Colonic mucosa (tissue), 4 donors: ENCODE measurements at regions not wholly inside any gene's neighbourhood (a gene's known extent, or its start where the extent isn't known, plus 50 kb on each side); places are given as distances from the start of the nearest gene placed in this dataset.

Experiments
- DNase-seq: peaks from one replicate; pipeline ENCODE4 v3.0.0-alpha.2; 2020
- H3K27ac ChIP-seq: fragments of 200-600 bp; one replicate; pipeline ENCODE4 v1.8.0; 2021
- H3K27me3 ChIP-seq: fragments of 200-600 bp; one replicate; pipeline ENCODE4 v1.8.0; 2021
- H3K36me3 ChIP-seq: fragments of 200-600 bp; one replicate; pipeline ENCODE4 v1.8.0; 2021
- H3K4me1 ChIP-seq: fragments of 200-600 bp; one replicate; pipeline ENCODE4 v1.8.0; 2021; ENCODE audit warnings: mild to moderate bottlenecking
- H3K4me3 ChIP-seq: fragments of 200-600 bp; one replicate; pipeline ENCODE4 v1.8.0; 2021
- H3K9ac ChIP-seq, 2 donors: one replicate each; pipeline ENCODE4 v1.7.0; 2013; ENCODE audit warnings: control low read depth in 2 of 2, low read depth in 2 of 2, low read length in 2 of 2
- H3K9me3 ChIP-seq: fragments of 200-600 bp; one replicate; pipeline ENCODE4 v1.8.0; 2021
- CTCF ChIP-seq: fragments of 200-600 bp; IDR thresholded peaks from one replicate; pipeline ENCODE4 v1.8.0; 2022; ENCODE audit warnings: antibody characterized with exemption, mild to moderate bottlenecking
- intact Hi-C: fragments of 100-400 bp; cut with DNase I; formaldehyde crosslinking; loops from one replicate; pipeline ENCODE4 v1.14.1; 2022
- donor health status: healthy.
- donor health status: DM: no; HTN: no; CAD: no.
- donor health status: DM: no; HTN: no; CAD: no.

- Histone ChIP-seq H3K27me3 (no peaks in the 10 kb centered on the region), H3K9ac (no peak overlapping the region), H3K27ac (no peak overlapping the region), H3K4me1 (no peaks in the 10 kb centered on the region), H3K4me3 (no peak overlapping the region), H3K9me3 (no peaks in the 10 kb centered on the region), H3K36me3 (no peaks in the 10 kb centered on the region)
- no peak for TF ChIP-seq CTCF
- intact Hi-C loops = no loop called here
- no peak for DNase-seq
These were observed 751.3 kb upstream of the NEGR1 start for GRCh38 chr1:73033640-73034039.

- Histone ChIP-seq H3K36me3 (no peaks in the 10 kb centered on the region), H3K4me1 (no peaks in the 10 kb centered on the region), H3K4me3 (no peak overlapping the region), H3K27ac (no peak overlapping the region), H3K27me3 (no peaks in the 10 kb centered on the region), H3K9me3 (no peaks in the 10 kb centered on the region), H3K9ac (no peak overlapping the region)
- TF ChIP-seq CTCF = no peak
- DNase-seq = no peak
- intact Hi-C loops = no loop called here
These were observed 747.2 kb upstream of the NEGR1 start for GRCh38 chr1:73029571-73029970.

- Histone ChIP-seq H3K36me3 (no peaks in the 10 kb centered on the region), H3K4me3 (no peak overlapping the region), H3K27ac (no peak overlapping the region), H3K9me3 (no peaks in the 10 kb centered on the region), H3K9ac (no peak overlapping the region), H3K4me1 (no peaks in the 10 kb centered on the region), H3K27me3 (no peaks in the 10 kb centered on the region)
- DNase-seq = no peak
- TF ChIP-seq CTCF = no peak
- intact Hi-C loops = no loop called here
These were observed 743.8 kb upstream of the NEGR1 start for GRCh38 chr1:73026114-73026513.

- H3K36me3 ChIP-seq = no peaks in the 10 kb centered on the region
- DNase-seq = no peak
- no peaks in the 10 kb centered on the region for H3K9me3 ChIP-seq
- H3K4me1 ChIP-seq = no peaks in the 10 kb centered on the region
- H3K27ac ChIP-seq = no peak overlapping the region
- no peak for TF ChIP-seq CTCF
- no peaks in the 10 kb centered on the region for H3K27me3 ChIP-seq
- no peak overlapping the region for H3K9ac ChIP-seq
- intact Hi-C loops = no loop called here
- H3K4me3 ChIP-seq = no peak overlapping the region
These were observed 727.6 kb upstream of the NEGR1 start for GRCh38 chr1:73009938-73010337.

- Histone ChIP-seq H3K9ac (no peak overlapping the region), H3K27ac (no peak overlapping the region), H3K36me3 (no peaks in the 10 kb centered on the region), H3K9me3 (no peaks in the 10 kb centered on the region), H3K27me3 (no peaks in the 10 kb centered on the region), H3K4me3 (no peak overlapping the region), H3K4me1 (no peaks in the 10 kb centered on the region)
- no peak for DNase-seq
- no peak for TF ChIP-seq CTCF
- intact Hi-C loops = no loop called here
These were observed 727.0 kb upstream of the NEGR1 start for GRCh38 chr1:73009311-73009710.

- H3K27me3 ChIP-seq = no peaks in the 10 kb centered on the region
- TF ChIP-seq CTCF = no peak
- no peaks in the 10 kb centered on the region for H3K9me3 ChIP-seq
- intact Hi-C loops = no loop called here
- H3K9ac ChIP-seq = no peak overlapping the region
- no peak for DNase-seq
- H3K4me3 ChIP-seq = no peak overlapping the region
- no peaks in the 10 kb centered on the region for H3K36me3 ChIP-seq
- H3K27ac ChIP-seq = no peak overlapping the region
- H3K4me1 ChIP-seq = no peaks in the 10 kb centered on the region
These were observed 715.3 kb upstream of the NEGR1 start for GRCh38 chr1:72997624-72998023.
